ENCODE measurements at regions not wholly inside any gene's neighbourhood (a gene's known extent, or its start where the extent isn't known, plus 50 kb on each side); places are given as distances from the start of the nearest gene placed in this dataset.

DNA sequence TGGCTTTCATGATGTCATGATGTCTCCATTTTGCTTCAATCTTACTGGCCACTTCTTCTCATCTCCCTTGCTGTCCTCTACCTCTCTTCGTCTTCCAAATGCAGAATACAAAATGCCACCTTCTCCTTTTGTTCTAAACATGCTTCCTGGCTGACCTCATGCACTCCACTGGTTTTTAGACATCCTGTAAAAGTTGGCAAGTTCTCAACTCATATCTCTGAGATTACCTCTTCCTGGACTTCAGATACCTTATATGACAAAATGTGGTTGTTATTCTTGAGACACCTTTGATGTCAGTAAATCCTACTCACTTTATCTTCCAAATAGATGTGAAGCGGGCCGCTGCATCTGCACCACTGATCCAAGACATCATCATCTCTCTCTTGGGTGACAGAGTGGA, 212.7 kb upstream of the FOXA2 start:
- intact Hi-C loops (cut with micrococcal nuclease), result no loop called here
- H4K20me1 ChIP-seq (replicated peaks; ENCODE audit: control insufficient read depth, insufficient read depth, low read length), result no peaks in the 10 kb centered on the region
- no peaks in the 10 kb centered on the region for H3K4me1 ChIP-seq (replicated peaks in 1 of 2; ENCODE audit: control insufficient read depth in 2 of 2, insufficient read depth in 2 of 2, low read length in 2 of 2)
- BruUV-seq (replicated peaks), result no TSS peak
- H3K9me1 ChIP-seq (ENCODE audit: control insufficient read depth, insufficient read depth, low read length), result no peaks in the 10 kb centered on the region
- no peaks in the 10 kb centered on the region for H3K9me3 ChIP-seq (replicated peaks; ENCODE audit: control insufficient read depth, insufficient read depth, low read depth, low read length)
- CTCF ChIA-PET (ENCODE audit: low intra/inter-chr PET ratio), result no interaction called here
- no peaks in the 10 kb centered on the region for H3K36me3 ChIP-seq (ENCODE audit: control insufficient read depth, insufficient read depth, low read length)
- no peaks in the 10 kb centered on the region for H3K79me2 ChIP-seq (ENCODE audit: control insufficient read depth, insufficient read depth, low read length)
- no peak overlapping the region for H3K27ac ChIP-seq (ENCODE audit: extremely low read depth, low read depth, low read length)
- in situ Hi-C loops (cut with MboI), result no loop called here
- peaks cover 0 to 14% of the 10 kb centered on the region in 2 experiments; a peak in 3 of 5 replicates for H3K27me3 ChIP-seq (ENCODE audit: control insufficient read depth in 2 of 2, insufficient read depth in 2 of 2, low read length in 2 of 2)
- no peak overlapping the region for H3K4me2 ChIP-seq (ENCODE audit: insufficient read depth, low read length)
- DNase-seq (ENCODE audit: extremely low read depth in 1 of 4, low spot score in 3 of 4) (no peak), ATAC-seq (no peak), FAIRE-seq (no peak)
- 0% methylated on average over 3 of the region's 3 CpGs for WGBS (ENCODE audit: insufficient coverage, low coverage, missing lambda C conversion rate)
- no peak overlapping the region for H3K9ac ChIP-seq (ENCODE audit: insufficient read depth in 1 of 2, low read depth in 2 of 2, low read length in 2 of 2)
- POLR2A ChIA-PET, result no interaction called here
- H3K4me3 ChIP-seq, result no peak overlapping the region
- no peak overlapping the region for H2AFZ ChIP-seq (ENCODE audit: low read depth, low read length)
- no peak for TF ChIP-seq RNF219 (CRISPR knock-in tag; IDR thresholded peaks at IDR 0.05)
- no peak for TF ChIP-seq MXI1 (IDR thresholded peaks at IDR 0.05; ENCODE audit: low read depth, low read length)
- no peak for TF ChIP-seq FOXA1 (IDR thresholded peaks at IDR 0.05; ENCODE audit: borderline replicate concordance)
- TF ChIP-seq SP1 (CRISPR knock-in tag; IDR thresholded peaks at IDR 0.05), result no peak
- TF ChIP-seq, protein P1, sequence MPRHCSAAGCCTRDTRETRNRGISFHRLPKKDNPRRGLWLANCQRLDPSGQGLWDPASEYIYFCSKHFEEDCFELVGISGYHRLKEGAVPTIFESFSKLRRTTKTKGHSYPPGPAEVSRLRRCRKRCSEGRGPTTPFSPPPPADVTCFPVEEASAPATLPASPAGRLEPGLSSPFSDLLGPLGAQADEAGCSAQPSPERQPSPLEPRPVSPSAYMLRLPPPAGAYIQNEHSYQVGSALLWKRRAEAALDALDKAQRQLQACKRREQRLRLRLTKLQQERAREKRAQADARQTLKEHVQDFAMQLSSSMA (CRISPR knock-in tag; IDR thresholded peaks at IDR 0.05), result no peak
- no peak for TF ChIP-seq ZNF197 (CRISPR knock-in tag; IDR thresholded peaks at IDR 0.05; ENCODE audit: low read depth)
- TF ChIP-seq, protein P2, sequence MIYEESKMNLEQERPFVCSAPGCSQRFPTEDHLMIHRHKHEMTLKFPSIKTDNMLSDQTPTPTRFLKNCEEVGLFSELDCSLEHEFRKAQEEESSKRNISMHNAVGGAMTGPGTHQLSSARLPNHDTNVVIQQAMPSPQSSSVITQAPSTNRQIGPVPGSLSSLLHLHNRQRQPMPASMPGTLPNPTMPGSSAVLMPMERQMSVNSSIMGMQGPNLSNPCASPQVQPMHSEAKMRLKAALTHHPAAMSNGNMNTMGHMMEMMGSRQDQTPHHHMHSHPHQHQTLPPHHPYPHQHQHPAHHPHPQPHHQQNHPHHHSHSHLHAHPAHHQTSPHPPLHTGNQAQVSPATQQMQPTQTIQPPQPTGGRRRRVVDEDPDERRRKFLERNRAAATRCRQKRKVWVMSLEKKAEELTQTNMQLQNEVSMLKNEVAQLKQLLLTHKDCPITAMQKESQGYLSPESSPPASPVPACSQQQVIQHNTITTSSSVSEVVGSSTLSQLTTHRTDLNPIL (CRISPR knock-in tag; IDR thresholded peaks at IDR 0.05), result no peak
- no peak for TF ChIP-seq FOSL1 (tag; conservative IDR thresholded peaks at IDR 0.05)
- no peak for TF ChIP-seq SMARCA5 (IDR thresholded peaks at IDR 0.05)
- TF ChIP-seq PPARD (CRISPR knock-in tag; IDR thresholded peaks at IDR 0.05), result no peak
- TF ChIP-seq ZNF639 (CRISPR knock-in tag; conservative IDR thresholded peaks at IDR 0.05 in 1 of 2, IDR thresholded peaks at IDR 0.05 in 1 of 2), result no peak
- TF ChIP-seq, protein P3, sequence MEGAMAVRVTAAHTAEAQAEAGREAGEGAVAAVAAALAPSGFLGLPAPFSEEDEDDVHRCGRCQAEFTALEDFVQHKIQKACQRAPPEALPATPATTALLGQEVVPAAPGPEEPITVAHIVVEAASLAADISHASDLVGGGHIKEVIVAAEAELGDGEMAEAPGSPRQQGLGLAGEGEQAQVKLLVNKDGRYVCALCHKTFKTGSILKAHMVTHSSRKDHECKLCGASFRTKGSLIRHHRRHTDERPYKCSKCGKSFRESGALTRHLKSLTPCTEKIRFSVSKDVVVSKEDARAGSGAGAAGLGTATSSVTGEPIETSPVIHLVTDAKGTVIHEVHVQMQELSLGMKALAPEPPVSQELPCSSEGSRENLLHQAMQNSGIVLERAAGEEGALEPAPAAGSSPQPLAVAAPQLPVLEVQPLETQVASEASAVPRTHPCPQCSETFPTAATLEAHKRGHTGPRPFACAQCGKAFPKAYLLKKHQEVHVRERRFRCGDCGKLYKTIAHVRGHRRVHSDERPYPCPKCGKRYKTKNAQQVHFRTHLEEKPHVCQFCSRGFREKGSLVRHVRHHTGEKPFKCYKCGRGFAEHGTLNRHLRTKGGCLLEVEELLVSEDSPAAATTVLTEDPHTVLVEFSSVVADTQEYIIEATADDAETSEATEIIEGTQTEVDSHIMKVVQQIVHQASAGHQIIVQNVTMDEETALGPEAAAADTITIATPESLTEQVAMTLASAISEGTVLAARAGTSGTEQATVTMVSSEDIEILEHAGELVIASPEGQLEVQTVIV (CRISPR knock-in tag; IDR thresholded peaks at IDR 0.05; ENCODE audit: borderline replicate concordance), result no peak
- TF ChIP-seq DPF2 (IDR thresholded peaks at IDR 0.05), result no peak
- TF ChIP-seq ZFP30 (CRISPR knock-in tag; IDR thresholded peaks at IDR 0.05; ENCODE audit: borderline replicate concordance), result no peak
- TF ChIP-seq KDM5B (IDR thresholded peaks at IDR 0.05; ENCODE audit: insufficient replicate concordance, low read depth, low read length), result no peak
- no peak for TF ChIP-seq NFIC (IDR thresholded peaks at IDR 0.05)

Measured in K562 (cell line).